Small intestine (tissue), 7 donors: ENCODE measurements at regions not wholly inside any gene's neighbourhood (a gene's known extent, or its start where the extent isn't known, plus 50 kb on each side); places are given as distances from the start of the nearest gene placed in this dataset.
"Not testable (repeated sequence)": the region's sequence is repeated elsewhere in the genome, so short reads cannot be mapped to it uniquely, and the experiment has no call there.

ENCODE experiments used
- DNase-seq, 2 donors: peaks; one replicate each; pipeline versions ENCODE4 v3.0.0 to v3.0.0-alpha.2; 2013
- FAIRE-seq: peaks from 2 replicates; lab custom pipeline; 2012; peaks lifted over from hg19 to GRCh38; lab: Jason Lieb, UNC
- H3K27ac ChIP-seq, 3 donors: one replicate each; pipeline ENCODE4 v1.5.1; 2013; ENCODE audit warnings: low read length in 2 of 3, mild to moderate bottlenecking in 2 of 3, control low read depth in 1 of 3, inconsistent platforms in 1 of 3, low read depth in 1 of 3, moderate library complexity in 1 of 3
- H3K27me3 ChIP-seq, 3 donors: one replicate each; pipeline ENCODE4 v1.6.1; 2013; ENCODE audit warnings: low read length in 3 of 3, inconsistent platforms in 1 of 3; ENCODE audit not compliant: control insufficient read depth in 3 of 3, insufficient read depth in 3 of 3
- H3K36me3 ChIP-seq, 3 donors: one replicate each; pipeline ENCODE4 v1.6.1; 2013; ENCODE audit warnings: low read length in 3 of 3, inconsistent platforms in 1 of 3, low read depth in 1 of 3, mild to moderate bottlenecking in 1 of 3, moderate library complexity in 1 of 3; ENCODE audit not compliant: control insufficient read depth in 3 of 3, insufficient read depth in 2 of 3
- H3K4me1 ChIP-seq, 3 donors: one replicate each; pipeline ENCODE4 v1.6.1; 2013; ENCODE audit warnings: low read length in 2 of 3, inconsistent platforms in 1 of 3, low read depth in 1 of 3, mild to moderate bottlenecking in 1 of 3, moderate library complexity in 1 of 3; ENCODE audit not compliant: control insufficient read depth in 3 of 3, insufficient read depth in 2 of 3
- H3K4me3 ChIP-seq, 3 donors: one replicate each; pipeline ENCODE4 v1.5.1; 2013; ENCODE audit warnings: low read length in 3 of 3, control low read depth in 1 of 3, inconsistent platforms in 1 of 3, low read depth in 1 of 3, mild to moderate bottlenecking in 1 of 3, moderate library complexity in 1 of 3
- H3K9me3 ChIP-seq, 2 donors: one replicate each; pipeline ENCODE4 v1.6.1; 2013; ENCODE audit warnings: low read depth in 1 of 2, low read length in 1 of 2; ENCODE audit not compliant: control insufficient read depth in 2 of 2, insufficient read depth in 1 of 2
- WGBS, 3 donors: extraction: QIAGEN DNeasy Blood & Tissue Kit; methylation state at CpG; one replicate each; pipeline ENCODE4 v1.1.7; 2013; 5-methylcytosine and 5-hydroxymethylcytosine counted together
- donor health status: healthy with polysubstance abuse.
- donor health status: control.
- donor health status: control.
- donor health status: Bipolar disorder and iron deficiency.
- donor health status: healthy.

GRCh38 chr12:14219156-14219555 lies 146.3 kb upstream of the ATF7IP start:
- no peak for DNase-seq
- WGBS, 3 donors = 67 to 83% (median 83%) methylated on average over 5 of the region's 5 CpGs
- H3K27ac ChIP-seq = no peak overlapping the region

GRCh38 chr12:14219670-14220069 lies 145.8 kb upstream of the ATF7IP start:
- 55 to 77% (median 56%) methylated on average over 2 of the region's 2 CpGs for WGBS, 3 donors
- peak in 1 of 2 donors; percentile 25 for DNase-seq
- FAIRE-seq = not testable (repeated sequence)

More at GRCh38 chr12:14219156-14219555, 146.3 kb upstream of the ATF7IP start:
- Histone ChIP-seq H3K27me3 (no peaks in the 10 kb centered on the region), H3K36me3 (no peaks in the 10 kb centered on the region), H3K4me1 (peaks cover 4 to 16% (median 10%) of the 10 kb centered on the region in 3 donors), H3K9me3 (peaks cover 0 to 28% of the 10 kb centered on the region in 2 donors), H3K4me3 (no peak overlapping the region)
- no peak for FAIRE-seq

GRCh38 chr12:14225064-14225463 lies 140.4 kb upstream of the ATF7IP start:
- H3K4me1 ChIP-seq = no peaks in the 10 kb centered on the region
- no peaks in the 10 kb centered on the region for H3K36me3 ChIP-seq
- no peak overlapping the region for H3K27ac ChIP-seq
- H3K27me3 ChIP-seq = no peaks in the 10 kb centered on the region
- H3K9me3 ChIP-seq = peaks cover 0 to 21% of the 10 kb centered on the region in 2 donors
- 93 to 95% (median 94%) methylated on average over 4 of the region's 4 CpGs for WGBS, 3 donors
- no peak overlapping the region for H3K4me3 ChIP-seq
- FAIRE-seq = no peak
- no peak for DNase-seq

More at GRCh38 chr12:14219670-14220069, 145.8 kb upstream of the ATF7IP start:
- not testable (repeated sequence) for H3K4me3 ChIP-seq, H3K27me3 ChIP-seq, H3K36me3 ChIP-seq, H3K27ac ChIP-seq
- peaks cover 4 to 11% (median 10%) of the 10 kb centered on the region in 3 donors for H3K4me1 ChIP-seq
- peaks cover 0 to 28% of the 10 kb centered on the region in 2 donors for H3K9me3 ChIP-seq

- not testable (repeated sequence) for FAIRE-seq, DNase-seq, H3K4me3 ChIP-seq, H3K36me3 ChIP-seq, H3K27ac ChIP-seq, H3K27me3 ChIP-seq, H3K4me1 ChIP-seq
- peaks cover 0 to 42% of the 10 kb centered on the region in 2 donors for H3K9me3 ChIP-seq
- 72 to 81% (median 73%) methylated on average over 3 of the region's 3 CpGs for WGBS, 3 donors
These were observed 130.3 kb upstream of the ATF7IP start for GRCh38 chr12:14235176-14235575.

GRCh38 chr12:14236641-14237040 lies 128.8 kb upstream of the ATF7IP start:
- H3K36me3 ChIP-seq, FAIRE-seq, H3K4me3 ChIP-seq, H3K4me1 ChIP-seq, DNase-seq, H3K27ac ChIP-seq, H3K27me3 ChIP-seq: not testable (repeated sequence)
- WGBS, 3 donors = 94 to 98% (median 95%) methylated on average over 3 of the region's 3 CpGs
- peaks cover 0 to 33% of the 10 kb centered on the region in 2 donors for H3K9me3 ChIP-seq

GRCh38 chr12:14238221-14238792 lies 127.2 kb upstream of the ATF7IP start:
- Histone ChIP-seq H3K27ac (no peak overlapping the region), H3K9me3 (peaks cover 0 to 40% of the 10 kb centered on the region in 2 donors), H3K36me3 (no peaks in the 10 kb centered on the region), H3K27me3 (no peaks in the 10 kb centered on the region), H3K4me1 (peaks cover 0 to 4% (median 0%) of the 10 kb centered on the region in 3 donors), H3K4me3 (no peak overlapping the region)
- DNase-seq (peak in 1 of 2 donors; percentile 39), FAIRE-seq (peak; percentile 85)
- WGBS, 3 donors = 54 to 63% (median 61%) methylated on average over 8 of the region's 8 CpGs

GRCh38 chr12:14239350-14239934 lies 126.0 kb upstream of the ATF7IP start:
- peak overlapping the region in 2 of 3 donors; percentile 22 to 39 for H3K27ac ChIP-seq
- no peaks in the 10 kb centered on the region for H3K27me3 ChIP-seq
- H3K4me1 ChIP-seq = peaks cover 0 to 4% (median 0%) of the 10 kb centered on the region in 3 donors
- no peak overlapping the region for H3K4me3 ChIP-seq
- peaks cover 0 to 46% of the 10 kb centered on the region in 2 donors for H3K9me3 ChIP-seq
- DNase-seq (peak in 1 of 2 donors; percentile 62), FAIRE-seq (no peak)
- H3K36me3 ChIP-seq = no peaks in the 10 kb centered on the region
- WGBS, 3 donors = 47 to 59% (median 50%) methylated on average over 13 of the region's 13 CpGs

GRCh38 chr12:14239935-14240872 lies 125.3 kb upstream of the ATF7IP start:
- Histone ChIP-seq H3K4me3 (no peak overlapping the region), H3K36me3 (no peaks in the 10 kb centered on the region)
- FAIRE-seq = no peak

More at GRCh38 chr12:14239935-14240872, 125.3 kb upstream of the ATF7IP start:
- DNase-seq = no peak
- peaks cover 0 to 47% of the 10 kb centered on the region in 2 donors for H3K9me3 ChIP-seq
- no peak overlapping the region for H3K27ac ChIP-seq
- 28 to 43% (median 30%) methylated on average over 11 of the region's 11 CpGs for WGBS, 3 donors
- peaks cover 0 to 4% (median 0%) of the 10 kb centered on the region in 3 donors for H3K4me1 ChIP-seq
- H3K27me3 ChIP-seq = no peaks in the 10 kb centered on the region
